Keratinocyte (primary cell): ENCODE measurements at regions not wholly inside any gene's neighbourhood (a gene's known extent, or its start where the extent isn't known, plus 50 kb on each side); places are given as distances from the start of the nearest gene placed in this dataset.

ENCODE experiments used
- DNase-seq: peaks from one replicate; pipeline ENCODE4 v3.0.0-alpha.2; 2011; ENCODE audit warnings: low read depth, missing footprints, low spot score
- FAIRE-seq: peaks from 2 replicates; lab custom pipeline; 2011; peaks lifted over from hg19 to GRCh38; lab: Jason Lieb, UNC
- H2AFZ ChIP-seq: 2 replicates; pipeline ENCODE4 v1.6.0; 2012; ENCODE audit warnings: low read length, control low read depth, inconsistent platforms; ENCODE audit not compliant: control insufficient read depth
- H3K27ac ChIP-seq: 2 replicates; pipeline ENCODE4 v1.5.1; 2011; ENCODE audit warnings: low read length; ENCODE audit not compliant: control insufficient read depth, insufficient read depth
- H3K27me3 ChIP-seq: 3 replicates; pipeline ENCODE4 v1.6.0; 2011; ENCODE audit warnings: low read length; ENCODE audit not compliant: control insufficient read depth, insufficient read depth; ENCODE audit errors: extremely low read depth
- H3K36me3 ChIP-seq, 2 experiments: 2 replicates in 1 of 2; 3 replicates in 1 of 2; pipeline ENCODE4 v1.5.1; 2011; ENCODE audit warnings: low read length in 2 of 2, mild to moderate bottlenecking in 1 of 2; ENCODE audit not compliant: control insufficient read depth in 2 of 2, insufficient read depth in 2 of 2; ENCODE audit errors: extremely low read depth in 1 of 2
- H3K4me1 ChIP-seq: 3 replicates; pipeline ENCODE4 v1.5.1; 2011; ENCODE audit warnings: low read length; ENCODE audit not compliant: control insufficient read depth, insufficient read depth; ENCODE audit errors: extremely low read depth
- H3K4me2 ChIP-seq: 3 replicates; pipeline ENCODE4 v1.6.0; 2011; ENCODE audit warnings: low read depth, low read length; ENCODE audit not compliant: control insufficient read depth, insufficient read depth; ENCODE audit errors: extremely low read depth
- H3K4me3 ChIP-seq, 3 experiments: fragments of 200-600 bp in 1 of 3; sonication (generic) in 1 of 3; 2 replicates in 2 of 3; 3 replicates in 1 of 3; pipeline ENCODE4 v1.5.1; 2011 to 2016; ENCODE audit warnings: low read length in 3 of 3, mild to moderate bottlenecking in 3 of 3, control low read depth in 2 of 3, inconsistent platforms in 1 of 3, low read depth in 1 of 3, mixed read lengths in 1 of 3, mixed run types in 1 of 3, moderate library complexity in 1 of 3; ENCODE audit not compliant: control insufficient read depth in 2 of 3, insufficient read depth in 2 of 3; ENCODE audit errors: extremely low read depth in 1 of 3
- H3K79me2 ChIP-seq: 2 replicates; pipeline ENCODE4 v1.6.0; 2012; ENCODE audit warnings: low read length; ENCODE audit not compliant: control insufficient read depth, insufficient read depth
- H3K9ac ChIP-seq: 3 replicates; pipeline ENCODE4 v1.6.0; 2011; ENCODE audit warnings: low read length; ENCODE audit not compliant: control insufficient read depth, insufficient read depth; ENCODE audit errors: extremely low read depth
- H3K9me1 ChIP-seq: 3 replicates; pipeline ENCODE4 v1.6.0; 2011; ENCODE audit warnings: low read length; ENCODE audit not compliant: control insufficient read depth, insufficient read depth; ENCODE audit errors: extremely low read depth
- H3K9me3 ChIP-seq: 2 replicates; pipeline ENCODE4 v1.5.1; 2012; ENCODE audit warnings: low read depth, low read length; ENCODE audit not compliant: control insufficient read depth
- H4K20me1 ChIP-seq: 3 replicates; pipeline ENCODE4 v1.6.0; 2011; ENCODE audit warnings: low read length; ENCODE audit not compliant: control insufficient read depth, insufficient read depth; ENCODE audit errors: extremely low read depth
- CTCF ChIP-seq, 3 experiments: IDR thresholded peaks in 1 of 3; conservative IDR thresholded peaks in 1 of 3; optimal IDR thresholded peaks in 1 of 3; 2 replicates in 2 of 3; 3 replicates in 1 of 3; pipeline versions ENCODE3 to v1.5.1; 2011; ENCODE audit warnings: low read length in 3 of 3, mild to moderate bottlenecking in 3 of 3, moderate library complexity in 2 of 3, control low read depth in 1 of 3, inconsistent platforms in 1 of 3; ENCODE audit not compliant: insufficient read depth in 2 of 3; ENCODE audit errors: extremely low read depth in 1 of 3
- EZH2 ChIP-seq: IDR thresholded peaks from one replicate; pipeline ENCODE4 v1.6.1; 2012; ENCODE audit warnings: inconsistent platforms, mild to moderate bottlenecking, low read length, moderate library complexity
- dilution Hi-C: fragments of 300-500 bp; cut with MboI; formaldehyde crosslinking; loops from one replicate; pipeline ENCODE4 v1.7.0; 2020; ENCODE audit warnings: low sequenced_read_pairs; ENCODE audit not compliant: extremely low pct_ligation_motif_present

DNA sequence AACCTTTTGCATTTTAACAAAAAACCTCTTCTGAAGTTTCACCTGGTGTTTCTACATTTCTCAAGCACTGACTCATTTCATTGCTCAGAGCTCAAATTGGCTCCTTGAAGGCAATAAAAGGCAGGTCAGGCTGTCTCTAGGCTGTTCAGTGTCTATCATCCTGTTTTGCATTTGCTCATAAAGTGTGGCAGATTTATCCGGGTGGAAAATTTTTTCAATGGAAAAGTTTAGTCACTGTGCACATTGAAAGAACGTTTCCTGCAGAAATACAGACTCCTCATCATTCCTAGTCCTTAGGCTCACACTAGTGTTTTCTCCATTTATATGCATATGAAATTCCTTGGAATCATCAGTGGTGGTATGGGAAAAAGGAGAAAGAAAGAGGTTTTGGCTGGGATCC, 114.2 kb upstream of the DGKB start:
- Histone ChIP-seq H4K20me1 (no peaks in the 10 kb centered on the region), H3K4me3 (no peak overlapping the region), H3K9ac (no peak overlapping the region), H3K27me3 (no peaks in the 10 kb centered on the region), H3K79me2 (no peaks in the 10 kb centered on the region), H3K9me3 (no peaks in the 10 kb centered on the region), H3K36me3 (no peaks in the 10 kb centered on the region), H3K4me1 (peaks cover 16% of the 10 kb centered on the region), H3K27ac (no peak overlapping the region), H3K9me1 (no peaks in the 10 kb centered on the region), H3K4me2 (peak overlapping the region; percentile 91), H2AFZ (no peak overlapping the region)
- no peak for FAIRE-seq
- dilution Hi-C loops, result no loop called here
- DNase-seq, result peak; percentile 61
- TF ChIP-seq CTCF (optimal IDR thresholded peaks at IDR 0.05 in 1 of 3, IDR thresholded peaks at IDR 0.05 in 1 of 3, conservative IDR thresholded peaks at IDR 0.05 in 1 of 3; ENCODE audit: extremely low read depth in 1 of 3, insufficient read depth in 2 of 3, low read length in 3 of 3) (no peak), EZH2 (no peak)

- no peak overlapping the region for H3K27ac ChIP-seq
- H3K36me3 ChIP-seq, result no peaks in the 10 kb centered on the region
- H3K4me2 ChIP-seq, result peak overlapping the region; percentile 91
- DNase-seq (no peak), FAIRE-seq (no peak)
- no peak overlapping the region for H3K9ac ChIP-seq
- peak overlapping the region in 1 of 3 experiments; percentile 17 for H3K4me3 ChIP-seq
- H2AFZ ChIP-seq, result no peak overlapping the region
- H4K20me1 ChIP-seq, result no peaks in the 10 kb centered on the region
- H3K9me1 ChIP-seq, result no peaks in the 10 kb centered on the region
- no peaks in the 10 kb centered on the region for H3K27me3 ChIP-seq
- TF ChIP-seq EZH2, result no peak
- TF ChIP-seq CTCF (optimal IDR thresholded peaks at IDR 0.05 in 1 of 3, IDR thresholded peaks at IDR 0.05 in 1 of 3, conservative IDR thresholded peaks at IDR 0.05 in 1 of 3; ENCODE audit: extremely low read depth in 1 of 3, insufficient read depth in 2 of 3, low read length in 3 of 3), result no peak
- peaks cover 16% of the 10 kb centered on the region for H3K4me1 ChIP-seq
- H3K79me2 ChIP-seq, result no peaks in the 10 kb centered on the region
- dilution Hi-C loops, result no loop called here
- no peaks in the 10 kb centered on the region for H3K9me3 ChIP-seq
These were observed 113.7 kb upstream of the DGKB start for GRCh38 chr7:15016315-15016667.
